NCI-H510A (cell line): ENCODE measurements at regions not wholly inside any gene's neighbourhood (a gene's known extent, or its start where the extent isn't known, plus 50 kb on each side); places are given as distances from the start of the nearest gene placed in this dataset.

Source experiments
- DNase-seq: peaks from one replicate; lab custom pipeline; 2025; lab: John Stamatoyannopoulos, UW

- DNase-seq = no peak
Measured at GRCh38 chr5:124231802-124232201, 514.6 kb downstream of the ZNF608 start.

- no peak for DNase-seq
Measured at GRCh38 chr5:124231230-124231629, 515.2 kb downstream of the ZNF608 start.

DNA sequence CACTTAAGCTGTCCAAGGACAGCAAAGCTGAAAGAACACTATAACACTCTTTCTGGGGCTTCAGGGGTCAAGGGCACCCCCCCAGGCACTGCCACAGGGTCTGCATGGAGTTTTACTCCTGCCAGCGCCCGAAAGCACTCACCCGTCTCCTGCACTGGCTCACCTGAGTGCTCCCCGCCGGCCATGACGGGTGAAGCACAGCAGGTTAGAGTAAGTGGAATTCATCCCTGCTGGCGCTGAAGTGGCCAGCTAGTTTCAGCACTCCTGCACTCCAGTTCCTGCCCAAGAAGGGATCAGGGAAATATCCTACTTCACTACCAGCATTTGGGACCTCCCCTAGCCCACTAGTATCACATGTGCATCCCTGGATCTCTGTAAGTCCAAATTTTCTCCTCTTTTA lies 516.0 kb downstream of the ZNF608 start:
- no peak for DNase-seq

GRCh38 chr5:124229352-124229751 lies 517.1 kb downstream of the ZNF608 start:
- no peak for DNase-seq

- no peak for DNase-seq
Measured at GRCh38 chr5:124227914-124228313, 518.5 kb downstream of the ZNF608 start.

GRCh38 chr5:124220418-124220817 lies 526.0 kb downstream of the ZNF608 start:
- no peak for DNase-seq

GRCh38 chr5:124212934-124213333 lies 533.5 kb downstream of the ZNF608 start:
- DNase-seq = no peak

DNA sequence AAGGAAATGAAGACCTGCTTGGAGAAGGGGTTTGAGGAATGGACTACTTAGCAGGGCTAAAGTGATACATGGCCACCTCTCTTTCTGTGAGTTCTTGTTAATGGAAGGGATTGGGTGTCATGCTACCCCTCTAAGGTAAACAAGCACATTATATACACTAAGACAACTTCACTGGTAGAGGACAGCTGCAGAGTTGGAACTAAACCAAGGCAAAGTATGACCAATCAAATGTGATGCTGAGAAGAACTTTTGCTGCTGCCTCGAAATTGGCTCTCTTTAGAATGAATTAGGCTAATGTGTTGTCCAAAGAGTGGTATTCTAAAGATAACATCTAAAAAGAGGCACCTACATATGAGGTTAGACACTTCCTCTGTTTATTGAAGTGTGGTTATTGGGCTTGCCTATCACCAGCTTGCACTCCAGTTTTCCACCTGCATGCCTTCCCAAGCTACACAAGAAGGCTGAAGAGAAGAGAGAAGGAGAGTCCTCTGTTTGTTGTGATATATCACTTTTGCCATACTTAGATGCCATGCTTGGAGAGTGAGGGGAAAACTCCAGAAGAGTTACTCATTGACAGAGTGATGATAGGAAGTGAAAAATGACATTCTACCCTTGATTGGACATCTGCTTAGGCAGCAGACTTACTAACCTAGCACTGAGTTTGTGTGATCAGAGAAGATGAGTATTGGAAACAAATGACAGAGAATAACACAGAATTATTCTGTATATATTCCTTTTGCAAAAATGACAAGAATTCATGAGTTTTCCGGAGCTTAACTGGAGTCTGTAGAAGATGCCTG lies 536.1 kb downstream of the ZNF608 start:
- no peak for DNase-seq

DNA sequence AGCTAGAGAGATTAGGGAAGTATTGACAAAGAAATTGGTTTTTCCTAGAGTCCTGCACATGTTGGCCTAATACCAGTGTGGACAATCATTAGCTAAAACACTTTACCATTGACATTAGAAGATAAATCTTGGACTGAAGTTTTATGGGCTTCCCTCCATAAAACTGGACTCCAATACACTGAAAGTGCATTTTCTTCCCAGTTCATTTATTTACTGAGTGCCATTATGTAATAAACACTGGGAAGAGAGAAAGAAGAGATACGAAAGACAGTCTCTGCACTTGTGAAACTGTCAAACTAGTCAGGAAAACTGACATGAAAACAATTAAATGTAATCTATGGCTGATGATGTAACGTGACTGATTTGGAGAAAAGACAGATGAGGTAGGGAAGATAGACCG lies 539.3 kb downstream of the ZNF608 start:
- DNase-seq = no peak

GRCh38 chr5:124206540-124206939 lies 539.9 kb downstream of the ZNF608 start:
- no peak for DNase-seq

DNA sequence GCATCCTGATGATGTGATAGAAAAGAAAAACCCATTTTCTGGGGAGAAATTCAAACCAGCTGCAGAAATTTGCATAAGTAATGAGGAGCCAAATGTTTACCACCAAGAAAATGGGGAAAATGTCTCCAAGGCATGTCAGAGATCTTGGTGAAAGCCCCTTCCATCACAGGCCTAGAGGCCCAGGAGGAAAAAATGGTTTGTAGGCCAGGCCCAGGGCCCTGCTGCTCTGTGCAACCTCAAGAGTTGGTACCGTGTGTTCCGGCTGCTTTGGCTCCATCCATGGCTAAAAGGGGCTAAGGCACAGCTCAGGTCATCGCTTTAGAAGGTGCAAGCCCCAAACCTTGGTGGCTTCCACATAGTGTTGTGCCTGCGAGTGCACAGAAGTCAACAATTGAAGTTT lies 543.1 kb downstream of the ZNF608 start:
- DNase-seq = no peak

GRCh38 chr5:124200381-124200780 lies 546.1 kb downstream of the ZNF608 start:
- DNase-seq = no peak

DNA sequence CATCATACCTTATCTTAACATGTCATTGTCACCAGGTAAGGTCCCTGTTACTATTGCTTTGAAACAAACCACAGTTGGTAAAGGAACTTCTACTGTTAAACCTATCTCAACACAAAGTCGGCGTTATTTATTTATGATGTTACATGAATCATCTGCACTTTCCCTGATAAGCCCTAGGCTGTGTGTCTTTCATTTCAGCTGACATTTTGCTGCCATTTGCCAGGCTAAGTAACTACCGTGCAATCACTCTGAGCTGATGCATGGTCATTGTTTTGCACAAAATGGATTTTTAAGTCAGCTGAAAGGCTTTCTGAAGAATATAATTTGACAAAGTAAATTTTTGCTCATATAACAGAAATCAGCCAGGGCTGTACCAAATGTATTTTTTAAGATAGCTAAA lies 546.5 kb downstream of the ZNF608 start:
- DNase-seq = no peak

- DNase-seq = no peak
Measured at GRCh38 chr5:124195411-124195810, 551.0 kb downstream of the ZNF608 start.

DNA sequence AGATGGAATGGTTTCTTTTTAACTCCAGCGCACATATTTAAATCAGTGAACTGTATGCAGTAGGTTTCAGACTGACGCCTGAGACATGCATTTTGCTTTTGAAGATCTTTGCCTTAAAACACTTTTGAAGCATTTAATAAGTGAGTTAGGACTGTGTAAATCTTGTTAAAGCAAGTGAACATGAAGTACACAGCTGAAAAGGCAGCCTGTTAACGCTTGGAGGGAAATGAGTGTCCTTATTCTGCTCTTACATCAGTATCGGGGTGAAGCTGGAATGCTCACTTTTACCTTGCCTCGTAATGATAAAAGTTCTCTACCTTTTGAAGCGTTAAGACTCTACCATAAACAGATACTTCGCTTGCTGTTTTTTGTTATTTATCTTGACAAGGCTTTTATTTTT lies 552.2 kb downstream of the ZNF608 start:
- no peak for DNase-seq

DNA sequence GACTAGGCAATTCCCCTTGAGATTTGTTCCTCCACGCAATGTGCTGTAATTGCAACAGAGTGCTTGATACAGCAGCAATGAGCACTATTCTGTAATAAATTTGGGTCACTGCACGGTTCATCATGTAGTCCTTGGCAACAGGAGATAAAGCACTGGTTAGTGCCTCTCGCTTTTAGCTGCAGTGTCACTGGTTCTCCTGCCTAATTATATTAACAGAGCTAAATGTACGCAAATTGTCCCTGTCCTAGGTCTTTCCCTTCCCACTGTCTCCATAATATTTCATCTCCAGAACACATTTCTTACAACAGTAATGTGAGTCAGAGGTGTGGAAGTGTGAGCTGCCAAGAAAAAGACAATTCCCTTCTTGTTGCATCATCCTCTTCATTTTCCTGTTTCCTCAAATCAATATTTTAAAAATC lies 553.1 kb downstream of the ZNF608 start:
- DNase-seq = no peak

DNA sequence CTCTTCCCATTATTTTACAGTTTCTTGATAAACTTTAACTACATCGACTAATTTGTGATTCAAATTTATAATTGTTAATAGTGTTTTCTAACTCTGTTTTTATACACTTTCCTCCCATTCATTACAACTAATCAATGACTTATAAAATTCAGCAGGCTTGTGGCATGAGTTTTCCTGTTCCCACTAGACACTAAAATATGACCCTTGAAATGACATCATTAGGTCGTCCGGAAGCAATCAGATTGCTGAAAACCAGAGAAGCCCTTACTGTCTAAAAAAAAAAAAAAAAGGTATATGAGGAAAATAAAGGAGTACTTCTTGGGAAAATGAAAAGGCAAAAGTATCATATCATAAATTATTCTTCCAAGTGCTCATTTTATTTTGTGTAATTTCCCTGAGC lies 553.7 kb downstream of the ZNF608 start:
- no peak for DNase-seq

DNA sequence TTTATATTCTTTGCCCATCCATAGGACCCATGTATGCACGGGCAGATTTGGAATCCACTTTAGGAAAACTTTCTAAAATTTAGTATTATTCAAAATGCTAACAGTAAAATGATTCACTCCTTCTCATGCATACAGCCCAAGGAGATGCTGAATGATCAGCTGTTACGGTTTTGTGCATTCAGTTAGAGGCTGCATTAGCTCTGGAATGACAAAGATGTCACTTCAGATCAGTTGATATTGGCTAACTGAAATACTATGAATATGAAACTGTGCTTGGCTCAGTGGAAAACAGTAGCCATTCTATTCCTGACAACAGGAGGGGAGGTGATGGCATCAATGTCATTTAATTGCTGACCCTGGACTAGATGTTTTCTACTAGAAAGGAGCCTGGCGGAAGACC lies 560.7 kb downstream of the ZNF608 start:
- no peak for DNase-seq

GRCh38 chr5:124182133-124182532 lies 564.3 kb downstream of the ZNF608 start:
- no peak for DNase-seq

DNA sequence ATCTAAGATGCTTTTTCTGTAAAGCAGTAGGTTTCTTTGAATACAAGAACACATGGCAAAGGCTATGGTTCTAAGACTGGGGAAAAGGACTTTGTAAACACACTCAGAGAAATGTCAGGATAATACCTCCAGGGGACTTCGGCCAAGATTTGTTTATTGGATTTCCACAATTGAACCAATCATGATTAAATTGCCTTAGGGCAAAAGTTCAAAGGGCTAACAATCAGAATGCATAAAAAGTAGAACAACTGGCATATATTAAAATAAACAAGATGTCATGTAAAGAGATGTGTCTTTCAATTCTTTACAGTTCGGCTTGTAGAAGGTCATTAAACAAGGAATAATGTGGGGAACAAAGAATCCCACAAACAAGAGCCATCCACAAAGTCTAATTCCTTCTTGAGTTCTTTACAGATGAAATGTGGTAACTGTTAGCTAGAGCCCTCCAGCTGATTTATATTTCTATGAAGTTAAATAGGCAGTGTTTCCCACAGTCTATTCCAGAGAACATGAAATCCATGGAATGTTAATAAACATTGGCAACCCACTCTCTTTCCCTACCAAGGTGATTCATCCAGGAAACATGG lies 565.5 kb downstream of the ZNF608 start:
- no peak for DNase-seq

DNA sequence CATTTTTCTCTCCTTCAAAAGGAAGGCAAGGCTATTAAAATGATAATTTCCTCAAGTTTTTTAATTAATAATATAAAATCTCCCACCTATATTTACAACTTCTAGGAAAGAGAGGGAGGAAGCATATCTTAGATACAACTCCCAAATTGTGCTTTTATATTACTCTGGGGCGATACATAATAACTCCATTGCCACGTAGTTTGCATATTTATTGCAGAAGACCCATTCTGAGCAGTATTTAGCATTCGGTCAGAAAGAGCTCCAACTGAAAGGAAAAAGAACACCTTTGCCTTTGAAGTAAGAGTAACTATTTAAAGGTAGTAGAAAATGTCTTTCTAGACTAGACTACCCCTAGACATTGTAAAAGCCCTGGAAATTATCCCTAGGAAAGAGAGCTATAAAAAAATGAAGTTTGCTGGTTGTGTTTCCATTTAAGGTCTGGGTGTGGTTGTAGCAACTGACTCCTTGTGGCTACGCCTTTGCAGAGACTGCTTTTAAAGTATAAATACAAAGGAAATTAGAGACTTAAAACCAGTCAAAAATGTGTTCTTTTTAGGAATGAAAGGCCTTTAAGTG lies 566.1 kb downstream of the ZNF608 start:
- DNase-seq = no peak

GRCh38 chr5:124179819-124180218 lies 566.6 kb downstream of the ZNF608 start:
- DNase-seq = no peak

DNA sequence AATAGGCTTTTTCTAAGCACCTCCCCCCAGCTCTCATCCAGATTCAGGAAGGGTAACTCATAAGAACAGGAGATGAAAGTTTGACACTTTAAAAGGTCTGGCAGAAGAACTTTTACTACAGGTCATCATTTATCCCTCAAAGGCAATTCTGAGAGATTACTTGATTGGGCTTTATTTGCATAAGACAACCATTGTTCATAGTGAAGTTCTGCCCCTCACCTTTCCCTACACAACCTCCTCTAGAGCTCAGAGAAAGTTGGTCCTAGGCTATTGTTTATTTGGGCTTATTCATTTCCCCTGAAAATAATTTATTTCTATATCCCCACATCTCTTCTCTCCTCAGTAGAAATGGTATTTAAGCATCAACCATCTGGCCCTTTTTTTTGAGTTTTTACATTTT lies 568.4 kb downstream of the ZNF608 start:
- DNase-seq = no peak

DNA sequence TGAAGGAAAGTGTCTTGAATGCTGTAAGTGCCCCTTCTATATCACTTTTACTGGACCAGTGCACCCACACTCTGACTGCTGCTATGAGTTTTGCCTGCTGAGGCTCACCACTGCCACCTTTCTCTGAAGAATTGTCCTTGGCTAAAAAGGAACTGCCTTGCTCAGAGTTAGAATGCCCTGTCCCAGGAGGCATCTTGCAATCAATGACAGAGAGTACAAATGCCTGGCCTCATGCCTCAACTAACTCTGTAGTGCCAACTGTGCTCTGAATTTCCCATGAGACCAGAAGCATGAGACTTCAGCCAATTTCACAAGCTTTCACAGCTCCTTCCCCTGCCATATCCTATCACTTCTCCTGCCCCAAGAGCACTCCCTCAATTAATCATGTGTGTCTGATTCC lies 569.7 kb downstream of the ZNF608 start:
- no peak for DNase-seq
